ENCODE measurements at regions not wholly inside any gene's neighbourhood (a gene's known extent, or its start where the extent isn't known, plus 50 kb on each side); places are given as distances from the start of the nearest gene placed in this dataset.

- H3K9ac ChIP-seq (ENCODE audit: low read length): no peak overlapping the region
- no peak for DNase-seq (ENCODE audit: low read depth)
- H3K36me3 ChIP-seq (ENCODE audit: control insufficient read depth, insufficient read depth, low read length, severe bottlenecking): no peaks in the 10 kb centered on the region
- no peaks in the 10 kb centered on the region for H3K9me3 ChIP-seq (ENCODE audit: control insufficient read depth, low read length)
- no peak overlapping the region for H3K4me3 ChIP-seq (ENCODE audit: low read length)
- peaks cover 41% of the 10 kb centered on the region for H3K27me3 ChIP-seq (replicated peaks; ENCODE audit: control insufficient read depth, insufficient read depth, low read length)
- H3K4me1 ChIP-seq (ENCODE audit: control insufficient read depth, insufficient read depth, low read length): no peaks in the 10 kb centered on the region
Observed at GRCh38 chr11:31997955-31998354, 92.9 kb upstream of the RCN1 start.

GRCh38 chr11:31996159-31996881, 94.6 kb upstream of the RCN1 start:
- no peak for DNase-seq (ENCODE audit: low read depth)
- Histone ChIP-seq H3K9ac (ENCODE audit: low read length) (no peak overlapping the region), H3K27me3 (replicated peaks; ENCODE audit: control insufficient read depth, insufficient read depth, low read length) (peaks cover 36% of the 10 kb centered on the region), H3K9me3 (ENCODE audit: control insufficient read depth, low read length) (no peaks in the 10 kb centered on the region), H3K4me1 (ENCODE audit: control insufficient read depth, insufficient read depth, low read length) (no peaks in the 10 kb centered on the region), H3K36me3 (ENCODE audit: control insufficient read depth, insufficient read depth, low read length, severe bottlenecking) (no peaks in the 10 kb centered on the region), H3K4me3 (ENCODE audit: low read length) (peak overlapping the region; percentile 8)

GRCh38 chr11:31995525-31996094, 95.3 kb upstream of the RCN1 start:
- Histone ChIP-seq H3K27me3 (replicated peaks; ENCODE audit: control insufficient read depth, insufficient read depth, low read length) (peaks cover 36% of the 10 kb centered on the region), H3K4me1 (ENCODE audit: control insufficient read depth, insufficient read depth, low read length) (no peaks in the 10 kb centered on the region), H3K9me3 (ENCODE audit: control insufficient read depth, low read length) (no peaks in the 10 kb centered on the region), H3K9ac (ENCODE audit: low read length) (no peak overlapping the region), H3K36me3 (ENCODE audit: control insufficient read depth, insufficient read depth, low read length, severe bottlenecking) (no peaks in the 10 kb centered on the region), H3K4me3 (ENCODE audit: low read length) (peak overlapping the region; percentile 8)
- DNase-seq (ENCODE audit: low read depth): peak; percentile 32

- no peak for DNase-seq (ENCODE audit: low read depth)
- Histone ChIP-seq H3K4me1 (ENCODE audit: control insufficient read depth, insufficient read depth, low read length) (no peaks in the 10 kb centered on the region), H3K4me3 (ENCODE audit: low read length) (no peak overlapping the region), H3K9ac (ENCODE audit: low read length) (no peak overlapping the region), H3K36me3 (ENCODE audit: control insufficient read depth, insufficient read depth, low read length, severe bottlenecking) (no peaks in the 10 kb centered on the region), H3K27me3 (replicated peaks; ENCODE audit: control insufficient read depth, insufficient read depth, low read length) (peaks cover 37% of the 10 kb centered on the region), H3K9me3 (ENCODE audit: control insufficient read depth, low read length) (no peaks in the 10 kb centered on the region)
Observed at GRCh38 chr11:31995032-31995431, 95.8 kb upstream of the RCN1 start.

GRCh38 chr11:31987118-31988005, 103.5 kb upstream of the RCN1 start:
- DNase-seq (ENCODE audit: low read depth): no peak
- Histone ChIP-seq H3K36me3 (ENCODE audit: control insufficient read depth, insufficient read depth, low read length, severe bottlenecking) (no peaks in the 10 kb centered on the region), H3K9me3 (ENCODE audit: control insufficient read depth, low read length) (no peaks in the 10 kb centered on the region), H3K4me1 (ENCODE audit: control insufficient read depth, insufficient read depth, low read length) (no peaks in the 10 kb centered on the region), H3K27me3 (replicated peaks; ENCODE audit: control insufficient read depth, insufficient read depth, low read length) (peaks cover 79% of the 10 kb centered on the region), H3K9ac (ENCODE audit: low read length) (no peak overlapping the region), H3K4me3 (ENCODE audit: low read length) (peak overlapping the region; percentile 57)

GRCh38 chr11:31986201-31986889, 104.5 kb upstream of the RCN1 start:
- H3K9ac ChIP-seq (ENCODE audit: low read length): no peak overlapping the region
- no peak for DNase-seq (ENCODE audit: low read depth)
- no peaks in the 10 kb centered on the region for H3K36me3 ChIP-seq (ENCODE audit: control insufficient read depth, insufficient read depth, low read length, severe bottlenecking)
- peaks cover 85% of the 10 kb centered on the region for H3K27me3 ChIP-seq (replicated peaks; ENCODE audit: control insufficient read depth, insufficient read depth, low read length)
- no peaks in the 10 kb centered on the region for H3K9me3 ChIP-seq (ENCODE audit: control insufficient read depth, low read length)
- no peak overlapping the region for H3K4me3 ChIP-seq (ENCODE audit: low read length)
- H3K4me1 ChIP-seq (ENCODE audit: control insufficient read depth, insufficient read depth, low read length): no peaks in the 10 kb centered on the region

- H3K9me3 ChIP-seq (ENCODE audit: control insufficient read depth, low read length): peaks cover 11% of the 10 kb centered on the region
- DNase-seq (ENCODE audit: low read depth): no peak
- H3K4me3 ChIP-seq (ENCODE audit: low read length): no peak overlapping the region
- peaks cover 65% of the 10 kb centered on the region for H3K27me3 ChIP-seq (replicated peaks; ENCODE audit: control insufficient read depth, insufficient read depth, low read length)
- H3K4me1 ChIP-seq (ENCODE audit: control insufficient read depth, insufficient read depth, low read length): no peaks in the 10 kb centered on the region
- H3K9ac ChIP-seq (ENCODE audit: low read length): no peak overlapping the region
- H3K36me3 ChIP-seq (ENCODE audit: control insufficient read depth, insufficient read depth, low read length, severe bottlenecking): no peaks in the 10 kb centered on the region
Observed at GRCh38 chr11:31981457-31981856, 109.4 kb upstream of the RCN1 start.

- Histone ChIP-seq H3K27me3 (replicated peaks; ENCODE audit: control insufficient read depth, insufficient read depth, low read length) (peaks cover 39% of the 10 kb centered on the region), H3K9me3 (ENCODE audit: control insufficient read depth, low read length) (peaks cover 11% of the 10 kb centered on the region), H3K4me1 (ENCODE audit: control insufficient read depth, insufficient read depth, low read length) (no peaks in the 10 kb centered on the region), H3K9ac (ENCODE audit: low read length) (no peak overlapping the region), H3K4me3 (ENCODE audit: low read length) (no peak overlapping the region), H3K36me3 (ENCODE audit: control insufficient read depth, insufficient read depth, low read length, severe bottlenecking) (no peaks in the 10 kb centered on the region)
- DNase-seq (ENCODE audit: low read depth): no peak
Observed at GRCh38 chr11:31977343-31977742, 113.5 kb upstream of the RCN1 start.

GRCh38 chr11:31974366-31975136, 116.3 kb upstream of the RCN1 start:
- no peak overlapping the region for H3K9ac ChIP-seq (ENCODE audit: low read length)
- H3K4me1 ChIP-seq (ENCODE audit: control insufficient read depth, insufficient read depth, low read length): peaks cover under 1% of the 10 kb centered on the region
- H3K36me3 ChIP-seq (ENCODE audit: control insufficient read depth, insufficient read depth, low read length, severe bottlenecking): no peaks in the 10 kb centered on the region
- H3K9me3 ChIP-seq (ENCODE audit: control insufficient read depth, low read length): no peaks in the 10 kb centered on the region
- peak; percentile 25 for DNase-seq (ENCODE audit: low read depth)
- H3K4me3 ChIP-seq (ENCODE audit: low read length): no peak overlapping the region
- peaks cover 30% of the 10 kb centered on the region for H3K27me3 ChIP-seq (replicated peaks; ENCODE audit: control insufficient read depth, insufficient read depth, low read length)

- no peaks in the 10 kb centered on the region for H3K9me3 ChIP-seq (ENCODE audit: control insufficient read depth, low read length)
- no peak for DNase-seq (ENCODE audit: low read depth)
- peaks cover 32% of the 10 kb centered on the region for H3K27me3 ChIP-seq (replicated peaks; ENCODE audit: control insufficient read depth, insufficient read depth, low read length)
- H3K4me1 ChIP-seq (ENCODE audit: control insufficient read depth, insufficient read depth, low read length): peaks cover 5% of the 10 kb centered on the region
- no peaks in the 10 kb centered on the region for H3K36me3 ChIP-seq (ENCODE audit: control insufficient read depth, insufficient read depth, low read length, severe bottlenecking)
- no peak overlapping the region for H3K4me3 ChIP-seq (ENCODE audit: low read length)
- no peak overlapping the region for H3K9ac ChIP-seq (ENCODE audit: low read length)
Observed at GRCh38 chr11:31973172-31973571, 117.7 kb upstream of the RCN1 start.
